ENCODE measurements at regions not wholly inside any gene's neighbourhood (a gene's known extent, or its start where the extent isn't known, plus 50 kb on each side); places are given as distances from the start of the nearest gene placed in this dataset.

DNA sequence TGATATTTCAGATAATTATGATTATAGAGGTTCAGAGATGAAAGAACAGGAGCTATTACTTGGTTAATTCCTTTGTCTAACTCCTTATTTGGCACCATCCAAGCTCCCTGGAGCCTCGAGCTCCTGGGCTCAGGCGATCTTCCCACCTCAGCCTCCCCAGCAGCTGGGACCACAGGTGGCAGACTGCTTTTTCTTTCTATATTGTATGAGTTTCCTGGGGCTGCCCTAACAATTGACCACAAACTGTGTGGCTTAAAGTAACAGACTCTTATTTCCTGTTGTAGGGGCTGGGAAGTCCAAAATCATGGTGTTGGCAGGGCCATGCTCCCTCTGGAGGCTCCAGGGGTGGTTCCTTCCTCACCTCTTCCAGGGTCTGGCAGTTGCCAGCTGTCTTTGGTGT is 163.3 kb upstream of the ADCY1 start:
- DNase-seq (ENCODE audit: low read depth): no peak
- H3K4me3 ChIP-seq (replicated peaks; ENCODE audit: low read depth, low read length): no peak overlapping the region
- TF ChIP-seq, protein P1, sequence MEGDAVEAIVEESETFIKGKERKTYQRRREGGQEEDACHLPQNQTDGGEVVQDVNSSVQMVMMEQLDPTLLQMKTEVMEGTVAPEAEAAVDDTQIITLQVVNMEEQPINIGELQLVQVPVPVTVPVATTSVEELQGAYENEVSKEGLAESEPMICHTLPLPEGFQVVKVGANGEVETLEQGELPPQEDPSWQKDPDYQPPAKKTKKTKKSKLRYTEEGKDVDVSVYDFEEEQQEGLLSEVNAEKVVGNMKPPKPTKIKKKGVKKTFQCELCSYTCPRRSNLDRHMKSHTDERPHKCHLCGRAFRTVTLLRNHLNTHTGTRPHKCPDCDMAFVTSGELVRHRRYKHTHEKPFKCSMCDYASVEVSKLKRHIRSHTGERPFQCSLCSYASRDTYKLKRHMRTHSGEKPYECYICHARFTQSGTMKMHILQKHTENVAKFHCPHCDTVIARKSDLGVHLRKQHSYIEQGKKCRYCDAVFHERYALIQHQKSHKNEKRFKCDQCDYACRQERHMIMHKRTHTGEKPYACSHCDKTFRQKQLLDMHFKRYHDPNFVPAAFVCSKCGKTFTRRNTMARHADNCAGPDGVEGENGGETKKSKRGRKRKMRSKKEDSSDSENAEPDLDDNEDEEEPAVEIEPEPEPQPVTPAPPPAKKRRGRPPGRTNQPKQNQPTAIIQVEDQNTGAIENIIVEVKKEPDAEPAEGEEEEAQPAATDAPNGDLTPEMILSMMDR (IDR thresholded peaks at IDR 0.05; ENCODE audit: low read length, missing control alignments): no peak

DNA sequence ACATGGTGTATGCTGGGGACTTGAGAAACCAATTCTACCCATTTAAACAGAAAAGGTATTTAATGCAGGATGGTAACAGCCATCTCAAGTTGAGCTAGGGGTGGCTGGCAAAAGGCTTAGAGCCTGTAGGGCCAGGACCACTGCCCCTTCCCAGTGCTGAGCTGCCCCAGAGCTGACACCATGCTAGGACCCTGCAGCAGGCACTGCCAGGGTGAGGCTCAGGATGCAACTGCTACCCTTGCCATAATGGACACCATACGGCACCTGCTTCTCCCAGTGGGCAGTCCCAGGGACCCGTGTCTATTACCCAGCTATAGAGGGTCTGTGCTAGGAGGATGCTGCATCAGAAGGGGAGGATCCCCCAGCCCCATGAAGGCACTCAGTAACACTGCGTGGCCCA is 160.7 kb upstream of the ADCY1 start:
- no peak overlapping the region for H3K4me3 ChIP-seq (replicated peaks; ENCODE audit: low read depth, low read length)
- TF ChIP-seq, protein P1 (IDR thresholded peaks at IDR 0.05; ENCODE audit: low read length, missing control alignments): no peak
- DNase-seq (ENCODE audit: low read depth): no peak

DNA sequence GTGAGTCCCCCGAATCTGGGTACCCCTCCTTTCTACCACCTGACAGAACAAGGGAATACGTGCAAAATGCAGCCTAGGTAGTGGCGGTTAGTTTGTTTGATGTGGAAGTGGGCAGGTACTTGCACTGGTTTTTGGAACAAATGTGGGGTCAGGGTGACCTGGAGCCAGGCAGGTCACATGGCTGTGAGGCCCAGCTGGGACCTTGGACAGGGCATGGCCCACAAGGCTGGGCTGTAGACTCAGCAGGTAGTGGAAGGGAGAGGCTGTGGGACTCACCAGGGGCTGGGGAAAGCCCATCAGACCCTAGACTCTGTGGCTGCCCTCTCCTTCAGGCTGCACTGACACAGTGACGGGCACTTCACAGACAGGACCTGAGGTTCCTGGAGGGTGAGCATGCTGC is 159.9 kb upstream of the ADCY1 start:
- no peak overlapping the region for H3K4me3 ChIP-seq (replicated peaks; ENCODE audit: low read depth, low read length)
- TF ChIP-seq, protein P1 (IDR thresholded peaks at IDR 0.05; ENCODE audit: low read length, missing control alignments): no peak
- no peak for DNase-seq (ENCODE audit: low read depth)

DNA sequence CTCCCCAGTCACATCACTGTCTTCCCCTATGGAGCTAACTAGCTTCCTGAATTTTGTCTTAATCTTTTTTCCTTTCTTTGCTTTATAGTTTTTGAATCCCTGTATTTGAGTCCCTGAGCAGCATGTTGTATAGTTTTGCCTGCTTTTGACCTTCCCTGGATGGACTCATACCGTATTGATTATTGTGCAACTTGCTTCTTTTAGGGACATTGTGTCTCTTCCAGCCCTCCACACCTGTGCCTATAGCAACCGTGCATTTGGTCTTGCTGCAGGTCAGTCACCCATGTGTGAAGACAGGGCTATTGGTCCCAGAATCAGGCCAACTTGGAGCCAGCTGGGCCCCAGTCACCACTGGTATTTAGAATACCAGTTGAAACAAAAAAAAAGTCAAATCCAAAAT is 158.9 kb upstream of the ADCY1 start:
- TF ChIP-seq, protein P1 (IDR thresholded peaks at IDR 0.05; ENCODE audit: low read length, missing control alignments): no peak
- no peak for DNase-seq (ENCODE audit: low read depth)
- no peak overlapping the region for H3K4me3 ChIP-seq (replicated peaks; ENCODE audit: low read depth, low read length)

DNA sequence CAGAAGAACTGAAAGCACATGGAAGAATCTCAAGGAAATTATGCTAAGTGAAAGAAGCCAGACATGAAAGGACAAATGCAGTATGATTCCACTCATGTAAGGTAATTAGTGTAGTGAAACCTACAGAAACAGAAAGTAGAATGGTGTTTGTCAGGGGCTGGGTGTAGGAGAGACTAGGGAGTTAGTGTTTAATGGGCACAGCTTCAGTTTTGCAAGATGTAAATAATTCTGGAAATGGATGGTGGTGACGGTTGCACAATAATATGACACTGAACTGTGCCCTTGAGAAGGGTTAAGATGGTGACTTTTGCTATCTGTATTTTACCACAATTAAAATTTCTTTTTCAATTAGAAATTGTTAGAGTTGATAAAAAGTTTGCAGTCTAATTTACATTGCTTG is 157.3 kb upstream of the ADCY1 start:
- no peak overlapping the region for H3K4me3 ChIP-seq (replicated peaks; ENCODE audit: low read depth, low read length)
- DNase-seq (ENCODE audit: low read depth): no peak
- TF ChIP-seq, protein P1 (IDR thresholded peaks at IDR 0.05; ENCODE audit: low read length, missing control alignments): no peak

DNA sequence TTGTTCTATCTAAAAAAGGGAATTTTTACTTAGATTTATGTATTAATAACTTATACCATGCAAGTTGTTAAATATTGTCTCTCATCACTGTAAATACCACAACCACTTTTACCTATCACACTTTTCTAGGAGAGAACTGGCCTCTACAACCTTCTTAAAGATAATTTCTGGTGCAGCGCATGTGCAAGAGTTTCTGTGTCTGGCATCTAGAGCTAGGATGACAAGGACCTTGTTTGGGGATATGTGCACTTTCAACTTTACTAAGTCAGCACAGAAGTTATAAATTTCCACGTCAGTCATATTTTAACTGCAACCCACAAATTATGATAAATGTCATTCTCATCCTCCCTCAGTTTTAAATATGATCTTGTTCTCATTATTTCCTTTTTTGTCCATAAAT is 156.9 kb upstream of the ADCY1 start:
- TF ChIP-seq, protein P1 (IDR thresholded peaks at IDR 0.05; ENCODE audit: low read length, missing control alignments): no peak
- DNase-seq (ENCODE audit: low read depth): no peak
- H3K4me3 ChIP-seq (replicated peaks; ENCODE audit: low read depth, low read length): no peak overlapping the region

DNA sequence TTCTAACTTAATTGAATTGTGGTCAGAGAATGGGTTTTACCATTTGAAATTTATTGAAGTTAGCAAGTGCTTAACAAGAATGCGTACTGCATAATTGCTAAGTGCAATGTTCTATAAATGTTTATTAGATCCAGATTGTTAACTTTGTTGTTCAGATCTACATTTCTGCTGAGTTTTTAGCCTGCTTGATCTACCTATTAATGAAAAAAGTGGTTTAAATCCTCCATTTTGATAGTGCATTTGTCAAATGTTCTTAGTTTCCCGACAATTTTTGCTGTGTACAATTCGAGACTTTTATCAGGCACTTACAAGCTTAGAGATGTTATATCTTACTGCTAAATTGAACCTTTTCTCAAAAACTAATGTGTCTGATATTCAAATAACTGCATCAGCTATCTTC is 156.4 kb upstream of the ADCY1 start:
- no peak overlapping the region for H3K4me3 ChIP-seq (replicated peaks; ENCODE audit: low read depth, low read length)
- DNase-seq (ENCODE audit: low read depth): no peak
- TF ChIP-seq, protein P1 (IDR thresholded peaks at IDR 0.05; ENCODE audit: low read length, missing control alignments): no peak
